ENCODE measurements at regions not wholly inside any gene's neighbourhood (a gene's known extent, or its start where the extent isn't known, plus 50 kb on each side); places are given as distances from the start of the nearest gene placed in this dataset.

GRCh38 chr9:118990949-118991348, 378.3 kb downstream of the BRINP1 start:
- TF ChIP-seq REST (IDR thresholded peaks at IDR 0.05; ENCODE audit: insufficient read depth in 1 of 2, low read depth in 2 of 2, low read length in 2 of 2) = no peak
- TF ChIP-seq TAF1 (IDR thresholded peaks at IDR 0.05; ENCODE audit: borderline replicate concordance, insufficient read depth, low read length) = no peak
- no peak for TF ChIP-seq SIN3A (IDR thresholded peaks at IDR 0.05; ENCODE audit: borderline replicate concordance, insufficient read depth, low read length)
